GDM1 (cell line): ENCODE measurements at regions not wholly inside any gene's neighbourhood (a gene's known extent, or its start where the extent isn't known, plus 50 kb on each side); places are given as distances from the start of the nearest gene placed in this dataset.

ENCODE experiments used
- DNase-seq: peaks from one replicate; lab custom pipeline; 2025; lab: John Stamatoyannopoulos, UW

DNA sequence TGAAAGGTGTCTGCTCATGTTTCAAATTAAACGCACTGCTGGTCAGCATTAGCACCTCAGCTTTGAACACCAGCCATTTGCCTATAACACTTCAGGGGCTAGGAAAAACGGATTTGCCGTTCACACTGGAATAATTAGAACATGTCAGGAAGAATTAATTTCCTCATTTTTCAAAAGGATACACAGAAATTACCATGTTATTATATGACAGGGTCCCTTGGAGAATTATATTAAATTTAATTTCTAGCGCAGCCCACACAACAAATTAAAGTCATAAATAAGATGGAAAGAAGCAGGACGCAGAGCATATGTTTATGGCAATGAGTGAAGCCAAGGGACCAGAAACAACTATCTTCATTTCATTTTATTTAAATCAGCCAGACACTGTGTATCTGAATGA, 83.8 kb upstream of the SOX6 start:
- no peak for DNase-seq

DNA sequence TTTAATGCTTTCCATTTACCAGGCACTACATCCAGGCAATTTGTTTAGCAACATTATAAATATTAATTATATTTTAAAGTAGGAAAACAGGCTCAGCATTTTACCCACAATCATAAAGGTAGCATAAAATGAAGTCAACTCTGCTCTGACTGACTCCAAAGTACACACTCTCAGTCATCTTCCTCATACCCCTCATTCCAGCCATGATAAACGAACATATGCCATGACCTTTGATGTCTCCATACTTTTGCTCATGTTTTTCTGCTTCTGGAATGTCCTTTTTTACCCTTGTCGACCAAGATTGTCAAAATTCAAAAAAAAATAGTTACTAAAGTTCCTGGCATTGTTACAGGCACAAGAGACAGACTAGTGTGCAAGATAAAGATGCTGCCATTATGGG, 77.7 kb upstream of the SOX6 start:
- no peak for DNase-seq

DNA sequence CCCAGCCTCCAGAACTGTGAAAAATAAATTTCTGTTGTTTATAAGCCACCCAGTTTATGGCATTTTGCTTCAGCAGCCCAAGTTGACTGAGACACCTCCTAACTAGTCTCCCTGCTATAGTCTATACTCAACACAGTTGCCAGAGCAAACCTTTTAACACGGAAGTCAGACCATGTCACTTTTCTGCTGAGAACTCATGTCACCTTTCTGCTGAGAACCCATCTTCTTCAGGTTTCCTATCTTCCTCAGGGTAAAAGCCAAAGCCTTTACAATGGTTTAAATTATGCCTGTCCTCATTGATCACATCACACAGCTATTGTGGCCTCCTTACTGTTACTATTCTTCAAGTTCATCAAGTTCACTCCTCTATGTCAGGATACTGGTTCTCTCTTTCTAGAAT, 74.3 kb upstream of the SOX6 start:
- no peak for DNase-seq

DNA sequence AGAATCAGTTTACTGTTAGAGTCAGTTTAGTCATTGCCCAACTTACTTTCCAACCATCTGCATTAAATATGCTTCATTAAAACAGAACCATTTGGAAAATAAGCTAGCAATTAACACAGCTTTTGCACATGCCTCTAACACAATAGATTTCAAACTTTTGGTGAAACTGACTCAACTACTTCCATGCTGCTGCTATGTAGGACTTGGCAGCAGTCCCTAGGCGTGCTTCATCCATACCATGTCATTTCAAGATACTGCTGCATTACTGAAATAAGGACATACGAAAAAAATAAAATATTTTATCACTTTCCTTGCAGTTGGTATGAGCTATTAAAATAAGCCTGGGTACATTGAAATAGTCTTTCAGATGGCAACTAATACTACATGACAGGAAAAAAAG, 65.5 kb upstream of the SOX6 start:
- DNase-seq = no peak

DNA sequence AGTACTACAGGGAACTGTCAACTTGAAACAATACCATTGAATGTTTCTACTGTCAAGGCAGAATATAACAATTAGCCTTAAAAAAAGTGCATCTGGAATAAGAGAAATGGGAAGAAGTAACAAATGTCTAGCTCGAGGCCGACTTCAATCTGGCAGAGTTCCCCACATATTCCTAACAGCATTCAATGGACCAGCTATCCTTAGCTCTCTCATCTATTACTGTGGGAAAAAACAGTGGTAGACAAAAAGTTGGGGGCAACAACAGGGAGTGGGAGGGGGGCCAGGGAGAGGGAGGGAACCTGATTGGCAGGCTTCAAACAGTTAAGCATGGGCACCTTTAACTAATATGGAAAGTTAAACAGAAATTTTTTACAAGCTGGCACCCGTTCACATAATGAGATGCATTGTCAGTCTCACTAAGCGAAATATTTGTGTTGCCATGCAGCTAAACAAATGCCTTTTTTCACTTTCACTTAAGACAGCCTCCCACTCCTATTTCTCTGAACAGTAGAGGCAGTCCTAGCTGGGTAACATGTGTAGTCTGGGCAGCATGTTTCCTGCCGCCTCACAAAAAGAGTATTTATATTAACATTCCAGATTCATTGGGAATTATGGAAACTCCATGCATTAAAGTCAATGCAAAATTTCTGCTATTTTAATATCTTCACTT, 62.2 kb upstream of the SOX6 start:
- DNase-seq = no peak

DNA sequence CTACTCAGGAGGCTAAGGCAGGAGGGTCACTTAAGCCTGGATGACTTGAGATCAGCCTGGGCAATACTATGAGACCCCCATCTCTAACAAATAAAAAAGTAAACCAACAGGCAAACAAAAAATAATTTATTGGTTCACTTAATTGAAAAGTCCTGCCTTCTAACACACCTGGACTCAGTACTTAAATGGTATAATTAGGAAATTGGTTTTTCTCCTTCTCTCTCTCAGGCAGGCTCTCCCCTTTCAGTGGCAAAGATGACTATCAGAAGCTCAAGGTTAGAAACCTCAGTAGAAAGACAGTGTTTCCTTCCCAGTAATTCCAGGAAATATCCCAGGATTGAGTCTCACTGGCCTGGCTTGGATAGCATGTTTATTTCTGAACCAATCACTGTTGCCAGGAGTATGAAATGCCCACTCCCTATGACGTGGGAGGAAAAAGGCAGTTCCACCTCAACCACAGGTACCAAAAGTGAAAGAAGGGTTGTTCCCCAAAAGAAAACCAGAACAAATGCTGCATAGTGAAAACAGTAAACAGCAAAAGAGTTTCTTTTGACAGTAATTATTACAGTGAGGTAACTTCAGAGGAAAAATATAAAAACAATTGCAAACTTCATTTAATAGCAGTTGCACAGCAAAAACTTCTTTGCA, 56.3 kb upstream of the SOX6 start:
- DNase-seq = no peak

DNA sequence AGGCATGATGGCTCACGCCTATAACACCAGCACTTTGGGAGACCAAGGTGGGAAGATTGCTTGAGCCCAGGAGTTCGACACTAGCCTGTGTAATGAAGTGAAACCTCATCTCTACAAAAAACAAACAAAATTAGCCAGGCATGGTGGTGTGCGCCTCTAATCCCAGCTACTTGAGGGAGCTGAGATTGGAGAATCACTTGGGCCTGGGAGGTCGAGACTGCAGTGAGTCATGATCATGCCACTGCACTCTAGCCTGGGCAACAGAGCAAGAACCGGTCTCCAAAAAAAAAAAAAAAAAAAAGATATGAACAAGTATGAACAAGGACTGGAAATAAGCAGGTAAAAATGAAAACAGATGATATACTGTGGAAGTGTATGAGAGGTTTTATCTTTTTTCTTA, 54.1 kb upstream of the SOX6 start:
- DNase-seq = no peak

DNA sequence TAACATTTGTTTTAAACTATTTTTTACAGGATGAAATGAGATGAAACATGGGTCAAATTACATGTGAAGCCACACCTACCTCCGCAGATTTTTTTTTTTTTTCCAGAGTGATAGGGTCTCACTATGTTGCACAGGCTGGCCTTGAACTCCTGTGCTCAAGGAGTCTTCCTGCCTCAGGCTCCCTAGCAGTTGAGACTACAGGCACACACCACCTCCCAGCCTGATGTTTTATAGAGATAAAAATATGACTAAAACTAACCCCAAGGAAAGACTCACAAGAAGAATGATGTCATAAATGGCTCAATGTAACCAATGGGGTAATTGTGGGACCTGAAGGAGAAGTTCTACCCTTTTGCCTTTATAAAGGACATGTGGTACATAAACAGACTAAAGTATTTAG, 52.3 kb upstream of the SOX6 start:
- no peak for DNase-seq

DNA sequence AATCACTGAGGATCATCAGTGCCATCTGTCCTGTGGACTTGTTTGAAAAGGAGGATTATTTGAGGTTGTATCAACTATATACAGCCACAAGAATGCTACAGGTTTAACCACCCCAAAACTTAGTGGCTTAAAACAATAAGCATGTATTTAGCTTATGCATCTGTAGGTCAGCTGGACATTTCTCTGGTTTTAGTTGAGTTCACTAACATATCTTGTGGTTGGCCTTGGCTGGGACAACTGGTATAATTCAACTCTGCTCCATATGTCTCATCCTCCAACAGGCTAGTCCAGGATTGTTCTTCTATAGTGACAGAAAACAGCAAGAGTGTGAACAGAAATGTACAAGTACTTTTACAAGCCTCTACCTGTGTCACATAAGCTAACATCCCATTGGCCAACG, 49.9 kb upstream of the SOX6 start:
- no peak for DNase-seq
